Heart right ventricle (tissue), 16 donors: ENCODE measurements at regions not wholly inside any gene's neighbourhood (a gene's known extent, or its start where the extent isn't known, plus 50 kb on each side); places are given as distances from the start of the nearest gene placed in this dataset.

Experiments
- ATAC-seq, 8 donors: fragments of 200-7000 bp; cut with Tn5 transposase; one replicate each; pipeline ENCODE4 v1.9.1; 2020; ENCODE audit warnings: mild to moderate bottlenecking in 8 of 8, moderate library complexity in 8 of 8, moderate number of reproducible peaks in 1 of 8
- DNase-seq, 2 donors: peaks; one replicate each; pipeline ENCODE4 v3.0.0-alpha.2; 2020
- H3K27ac ChIP-seq, 10 donors: fragments of 200-600 bp; sonication (generic) in 2 of 10; one replicate each; pipeline versions ENCODE4 v1.5.0 to v1.8.0; 2020 to 2022; ENCODE audit warnings: mild to moderate bottlenecking in 3 of 10
- H3K27me3 ChIP-seq, 7 donors: fragments of 200-600 bp; one replicate each; pipeline ENCODE4 v1.8.0; 2021 to 2022; ENCODE audit warnings: mild to moderate bottlenecking in 2 of 7
- H3K36me3 ChIP-seq, 9 donors: fragments of 200-600 bp; sonication (generic) in 1 of 9; one replicate each; pipeline versions ENCODE4 v1.5.0 to v1.8.0; 2020 to 2022; ENCODE audit warnings: mild to moderate bottlenecking in 2 of 9
- H3K4me1 ChIP-seq, 9 donors: fragments of 200-600 bp; sonication (generic) in 1 of 9; one replicate each; pipeline versions ENCODE4 v1.5.0 to v1.8.0; 2020 to 2022; ENCODE audit warnings: mild to moderate bottlenecking in 4 of 9
- H3K4me3 ChIP-seq, 10 donors: fragments of 200-600 bp; sonication (generic) in 2 of 10; one replicate each; pipeline versions ENCODE4 v1.5.0 to v1.8.0; 2020 to 2022; ENCODE audit warnings: mild to moderate bottlenecking in 7 of 10, moderate library complexity in 2 of 10
- H3K9me3 ChIP-seq, 11 donors: fragments of 200-600 bp in 10 of 11; sonication (generic) in 2 of 11; one replicate each; pipeline versions ENCODE4 v1.5.0 to v1.8.0; 2013 to 2022; ENCODE audit warnings: mild to moderate bottlenecking in 2 of 11, control low read depth in 1 of 11, moderate library complexity in 1 of 11
- CTCF ChIP-seq, 9 donors: fragments of 200-600 bp; sonication (generic) in 2 of 9; IDR thresholded peaks; one replicate each; pipeline versions ENCODE4 v1.5.0 to v1.8.0; 2021 to 2022; ENCODE audit warnings: antibody characterized with exemption in 9 of 9, mild to moderate bottlenecking in 5 of 9, moderate library complexity in 1 of 9
- WGBS, 2 donors: extraction: QIAGEN DNeasy Blood & Tissue Kit; methylation state at CpG; one replicate each; pipeline ENCODE4 v1.1.7; 2013; ENCODE audit warnings: inconsistent platforms in 1 of 2; 5-methylcytosine and 5-hydroxymethylcytosine counted together
- intact Hi-C, 10 donors: fragments of 100-400 bp; cut with DNase I; formaldehyde crosslinking; loops; one replicate each; pipeline versions ENCODE4 v1.11.1 to v1.14.2; 2022
- donor health status: Arrhythmogenic right ventricular cardiomyopathy.
- donor health status: ischemic (EF 13 %, LVEDD 7.1; RV severe dilation, severe dysfunction).
- donor health status: healthy with polysubstance abuse.
- donor health status: DM: no; HTN: yes; CAD: no.
- donor health status: DM: no; HTN: no; CAD: no.
- donor health status: ischemic (EF 25% LVEDD 6.9; RV normal size, moderate dysfunction).
- donor health status: ischemic (EF 25% LVEDD 5.7; RV mildly dilated, moderate dysfunction).
- donor health status: healthy.
- donor health status: DM: yes; HTN: yes; CAD: no.
- donor health status: Ischemic cardiomyopathy.
- donor health status: ischemic (EF 35%, LVEDD 5.7; RV mildly dilated, moderate dysfunction).
- donor health status: nonischemic (EF 11% LVEDD 7.7; RV severe dilation, severe dysfunction).
- donor health status: DM: yes; HTN: yes; CAD: no.
- donor health status: PGD.
- donor health status: ischemic (EF 29% LVEDD 5.4; RV normal size, mild dysfunction).
- donor health status: nonischemic (EF 23%, LVEDD 6.1; RV moderate dilation, normal function).

- Histone ChIP-seq H3K27ac (no peak overlapping the region), H3K27me3 (no peaks in the 10 kb centered on the region), H3K4me1 (no peaks in the 10 kb centered on the region), H3K36me3 (no peaks in the 10 kb centered on the region), H3K9me3 (peaks cover 0 to 25% (median 0%) of the 10 kb centered on the region in 11 donors), H3K4me3 (no peak overlapping the region)
- no peak for ATAC-seq
- 44 to 49% methylated on average over 4 of the region's 4 CpGs for WGBS, 2 donors
- DNase-seq = no peak
- TF ChIP-seq CTCF (IDR thresholded peaks at IDR 0.05) = no peak
- intact Hi-C loops = no loop called here
These were observed 312.1 kb upstream of the CDH18 start for GRCh38 chr5:20300110-20300509.

GRCh38 chr5:20294696-20295095, 306.7 kb upstream of the CDH18 start:
- DNase-seq (no peak), ATAC-seq (no peak)
- H3K4me1 ChIP-seq = no peaks in the 10 kb centered on the region
- H3K27ac ChIP-seq = no peak overlapping the region
- TF ChIP-seq CTCF (IDR thresholded peaks at IDR 0.05) = no peak
- H3K36me3 ChIP-seq = no peaks in the 10 kb centered on the region
- H3K27me3 ChIP-seq = no peaks in the 10 kb centered on the region
- intact Hi-C loops = no loop called here
- H3K4me3 ChIP-seq = no peak overlapping the region
- H3K9me3 ChIP-seq = peaks cover 0 to 14% (median 0%) of the 10 kb centered on the region in 11 donors

GRCh38 chr5:20291766-20292165, 303.8 kb upstream of the CDH18 start:
- no peaks in the 10 kb centered on the region for H3K36me3 ChIP-seq
- H3K4me3 ChIP-seq = no peak overlapping the region

GRCh38 chr5:20287640-20288039, 299.6 kb upstream of the CDH18 start:
- Histone ChIP-seq H3K9me3 (peaks cover 0 to 8% (median 0%) of the 10 kb centered on the region in 11 donors), H3K4me3 (no peak overlapping the region), H3K27me3 (no peaks in the 10 kb centered on the region), H3K4me1 (no peaks in the 10 kb centered on the region), H3K27ac (no peak overlapping the region), H3K36me3 (no peaks in the 10 kb centered on the region)
- ATAC-seq (no peak), DNase-seq (no peak)
- WGBS, 2 donors = 62 to 78% methylated on average over 4 of the region's 4 CpGs
- intact Hi-C loops = no loop called here
- no peak for TF ChIP-seq CTCF (IDR thresholded peaks at IDR 0.05)

More at GRCh38 chr5:20291766-20292165, 303.8 kb upstream of the CDH18 start:
- intact Hi-C loops = no loop called here
- H3K4me1 ChIP-seq = no peaks in the 10 kb centered on the region
- no peak for TF ChIP-seq CTCF (IDR thresholded peaks at IDR 0.05)
- 76 to 78% methylated on average over 3 of the region's 3 CpGs for WGBS, 2 donors
- H3K9me3 ChIP-seq = peaks cover 0 to 10% (median 0%) of the 10 kb centered on the region in 11 donors
- no peaks in the 10 kb centered on the region for H3K27me3 ChIP-seq
- no peak for DNase-seq
- H3K27ac ChIP-seq = no peak overlapping the region
- ATAC-seq = no peak

GRCh38 chr5:20286512-20286911, 298.5 kb upstream of the CDH18 start:
- Histone ChIP-seq H3K4me1 (no peaks in the 10 kb centered on the region), H3K36me3 (no peaks in the 10 kb centered on the region), H3K27ac (no peak overlapping the region), H3K9me3 (peaks cover 0 to 8% (median 0%) of the 10 kb centered on the region in 11 donors), H3K27me3 (no peaks in the 10 kb centered on the region), H3K4me3 (no peak overlapping the region)
- ATAC-seq (no peak), DNase-seq (no peak)
- TF ChIP-seq CTCF (IDR thresholded peaks at IDR 0.05) = no peak
- intact Hi-C loops = no loop called here
